ENCODE measurements at regions not wholly inside any gene's neighbourhood (a gene's known extent, or its start where the extent isn't known, plus 50 kb on each side); places are given as distances from the start of the nearest gene placed in this dataset.
A peak's percentile ranks its signal among the peaks of the same experiment; 100 is the strongest.

DNA sequence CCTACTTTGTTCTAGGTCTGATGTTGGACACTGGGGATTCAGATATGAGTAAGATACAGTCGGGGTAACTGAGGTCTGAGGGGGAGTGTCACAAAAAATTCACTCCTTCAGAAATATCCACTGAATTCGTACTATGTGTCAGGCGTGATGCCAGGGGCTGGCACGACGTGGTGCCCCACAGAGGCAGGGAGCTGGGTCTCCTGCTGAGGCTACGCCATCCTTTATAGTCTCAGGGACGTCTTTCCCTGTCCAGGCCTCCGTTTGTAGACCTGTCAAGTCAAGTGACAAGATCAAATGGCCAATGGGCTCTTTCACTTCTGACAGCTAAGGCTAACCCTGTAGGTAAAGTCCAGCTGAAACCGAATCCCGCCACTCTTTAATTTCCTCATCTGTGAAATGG is 118.8 kb upstream of the SMIM23 start:
- Histone ChIP-seq H3K4me1 (ENCODE audit: control insufficient read depth in 2 of 3, insufficient read depth in 2 of 3, low read depth in 1 of 3, low read length in 3 of 3) (no peaks in the 10 kb centered on the region), H3K9me3 (ENCODE audit: control insufficient read depth in 2 of 3, insufficient read depth in 1 of 3, low read length in 3 of 3) (no peaks in the 10 kb centered on the region), H3K4me3 (ENCODE audit: low read length in 3 of 3) (no peak overlapping the region), H3K27ac (ENCODE audit: low read depth in 2 of 2, low read length in 2 of 2) (no peak overlapping the region), H3K36me3 (ENCODE audit: control insufficient read depth in 2 of 3, insufficient read depth in 3 of 3, low read length in 3 of 3) (no peaks in the 10 kb centered on the region), H3K27me3 (ENCODE audit: control insufficient read depth, insufficient read depth, low read length) (no peaks in the 10 kb centered on the region), H3K9ac (ENCODE audit: low read length in 3 of 3) (no peak overlapping the region)
- no peak for FAIRE-seq
- TF ChIP-seq, protein P1, sequence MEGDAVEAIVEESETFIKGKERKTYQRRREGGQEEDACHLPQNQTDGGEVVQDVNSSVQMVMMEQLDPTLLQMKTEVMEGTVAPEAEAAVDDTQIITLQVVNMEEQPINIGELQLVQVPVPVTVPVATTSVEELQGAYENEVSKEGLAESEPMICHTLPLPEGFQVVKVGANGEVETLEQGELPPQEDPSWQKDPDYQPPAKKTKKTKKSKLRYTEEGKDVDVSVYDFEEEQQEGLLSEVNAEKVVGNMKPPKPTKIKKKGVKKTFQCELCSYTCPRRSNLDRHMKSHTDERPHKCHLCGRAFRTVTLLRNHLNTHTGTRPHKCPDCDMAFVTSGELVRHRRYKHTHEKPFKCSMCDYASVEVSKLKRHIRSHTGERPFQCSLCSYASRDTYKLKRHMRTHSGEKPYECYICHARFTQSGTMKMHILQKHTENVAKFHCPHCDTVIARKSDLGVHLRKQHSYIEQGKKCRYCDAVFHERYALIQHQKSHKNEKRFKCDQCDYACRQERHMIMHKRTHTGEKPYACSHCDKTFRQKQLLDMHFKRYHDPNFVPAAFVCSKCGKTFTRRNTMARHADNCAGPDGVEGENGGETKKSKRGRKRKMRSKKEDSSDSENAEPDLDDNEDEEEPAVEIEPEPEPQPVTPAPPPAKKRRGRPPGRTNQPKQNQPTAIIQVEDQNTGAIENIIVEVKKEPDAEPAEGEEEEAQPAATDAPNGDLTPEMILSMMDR (IDR thresholded peaks at IDR 0.05; ENCODE audit: borderline replicate concordance, extremely low read depth, insufficient read depth), result no peak
- no peak for DNase-seq
- intact Hi-C loops (cut with DNase I), result no loop called here

DNA sequence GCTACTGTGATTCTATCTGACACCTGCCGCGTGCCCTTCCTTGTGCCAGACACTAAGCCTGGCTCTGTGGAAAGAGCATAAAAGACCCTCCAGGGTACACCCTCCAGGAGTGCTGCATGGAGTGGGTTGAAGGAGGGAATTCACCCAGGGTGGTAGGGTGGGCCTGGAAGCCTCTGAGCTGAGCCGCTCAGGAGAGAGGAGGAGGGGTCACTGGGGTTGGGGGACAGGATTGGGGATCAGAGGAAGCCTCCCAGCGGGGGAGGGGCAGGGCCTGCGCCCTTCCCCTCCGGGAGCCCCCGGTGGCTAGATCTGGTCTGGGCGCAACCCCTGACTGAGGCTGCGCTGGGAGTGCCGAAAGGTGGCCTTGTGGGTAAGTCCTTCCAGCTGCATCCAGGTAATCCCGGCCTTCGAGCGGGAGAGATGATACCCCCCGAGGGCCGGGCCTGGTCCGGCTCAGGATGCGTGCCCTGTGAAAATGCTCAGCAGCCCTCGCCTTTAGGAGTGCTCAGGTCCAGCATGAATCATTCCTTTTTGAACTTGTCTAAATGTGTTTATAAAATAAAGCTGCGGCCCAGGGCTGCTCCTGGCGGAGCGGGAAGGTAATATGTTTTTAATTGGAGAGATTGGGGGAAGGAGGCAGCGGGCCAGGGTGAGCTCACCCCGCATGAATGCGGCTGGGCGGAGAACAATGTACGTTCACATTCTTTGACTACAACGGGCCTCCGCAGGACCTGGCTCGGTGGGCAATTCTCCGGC is 118.1 kb upstream of the SMIM23 start:
- intact Hi-C loops (cut with DNase I), result no loop called here
- Histone ChIP-seq H3K9ac (ENCODE audit: low read length in 3 of 3) (no peak overlapping the region), H3K36me3 (ENCODE audit: control insufficient read depth in 2 of 3, insufficient read depth in 3 of 3, low read length in 3 of 3) (no peaks in the 10 kb centered on the region), H3K4me1 (ENCODE audit: control insufficient read depth in 2 of 3, insufficient read depth in 2 of 3, low read depth in 1 of 3, low read length in 3 of 3) (no peaks in the 10 kb centered on the region), H3K4me3 (ENCODE audit: low read length in 3 of 3) (no peak overlapping the region), H3K9me3 (ENCODE audit: control insufficient read depth in 2 of 3, insufficient read depth in 1 of 3, low read length in 3 of 3) (no peaks in the 10 kb centered on the region), H3K27me3 (ENCODE audit: control insufficient read depth, insufficient read depth, low read length) (no peaks in the 10 kb centered on the region), H3K27ac (ENCODE audit: low read depth in 2 of 2, low read length in 2 of 2) (no peak overlapping the region)
- TF ChIP-seq, protein P1 (IDR thresholded peaks at IDR 0.05; ENCODE audit: borderline replicate concordance, extremely low read depth, insufficient read depth), result no peak
- FAIRE-seq (no peak), DNase-seq (peak in 4 of 5 donors; percentile 67 to 82 (median 77))

DNA sequence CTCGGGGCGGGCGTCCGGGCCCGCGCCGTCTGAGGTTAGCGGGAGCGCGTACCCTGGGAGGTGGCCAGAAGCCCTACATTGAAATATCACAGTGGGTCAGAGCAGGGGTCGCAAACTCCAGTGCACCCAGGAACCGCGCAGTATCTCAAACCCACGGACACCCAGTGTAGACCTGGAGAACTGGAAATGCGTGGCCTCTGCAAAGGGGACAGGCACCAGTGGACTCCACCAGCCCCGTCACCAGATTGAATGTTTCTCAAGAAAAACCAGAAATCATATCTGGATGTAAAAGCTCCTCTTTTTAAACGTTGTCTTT is 117.6 kb upstream of the SMIM23 start:
- no peak overlapping the region for H3K4me3 ChIP-seq (ENCODE audit: low read length in 3 of 3)
- H3K9me3 ChIP-seq (ENCODE audit: control insufficient read depth in 2 of 3, insufficient read depth in 1 of 3, low read length in 3 of 3), result no peaks in the 10 kb centered on the region
- no peak for DNase-seq
- no peak overlapping the region for H3K27ac ChIP-seq (ENCODE audit: low read depth in 2 of 2, low read length in 2 of 2)
- H3K27me3 ChIP-seq (ENCODE audit: control insufficient read depth, insufficient read depth, low read length), result no peaks in the 10 kb centered on the region
- TF ChIP-seq, protein P1 (IDR thresholded peaks at IDR 0.05; ENCODE audit: borderline replicate concordance, extremely low read depth, insufficient read depth), result no peak
- no peaks in the 10 kb centered on the region for H3K36me3 ChIP-seq (ENCODE audit: control insufficient read depth in 2 of 3, insufficient read depth in 3 of 3, low read length in 3 of 3)
- intact Hi-C loops (cut with DNase I), result no loop called here
- H3K4me1 ChIP-seq (ENCODE audit: control insufficient read depth in 2 of 3, insufficient read depth in 2 of 3, low read depth in 1 of 3, low read length in 3 of 3), result no peaks in the 10 kb centered on the region
- no peak for FAIRE-seq
- H3K9ac ChIP-seq (ENCODE audit: low read length in 3 of 3), result no peak overlapping the region

DNA sequence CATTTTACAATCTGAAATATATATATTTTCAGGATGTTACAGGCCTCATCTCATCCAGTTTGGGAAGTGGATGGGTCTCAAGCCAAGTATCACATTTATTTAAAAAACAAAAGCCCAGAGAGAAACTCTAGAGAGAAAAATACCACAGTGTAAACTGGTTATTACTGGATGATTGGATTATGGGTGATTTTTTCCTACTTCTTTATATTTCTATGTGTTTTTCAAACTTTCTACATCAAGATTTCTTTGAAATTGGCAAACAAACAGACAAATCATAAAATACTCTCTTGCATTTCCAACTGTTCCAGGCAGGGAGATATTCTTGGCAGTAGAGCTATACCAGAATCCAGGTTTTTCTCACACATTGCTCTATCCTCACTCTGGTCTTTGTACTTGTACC is 116.0 kb upstream of the SMIM23 start:
- H3K27me3 ChIP-seq (ENCODE audit: control insufficient read depth, insufficient read depth, low read length), result no peaks in the 10 kb centered on the region
- H3K27ac ChIP-seq (ENCODE audit: low read depth in 2 of 2, low read length in 2 of 2), result no peak overlapping the region
- H3K36me3 ChIP-seq (ENCODE audit: control insufficient read depth in 2 of 3, insufficient read depth in 3 of 3, low read length in 3 of 3), result no peaks in the 10 kb centered on the region
- DNase-seq, result no peak
- intact Hi-C loops (cut with DNase I), result no loop called here
- H3K4me1 ChIP-seq (ENCODE audit: control insufficient read depth in 2 of 3, insufficient read depth in 2 of 3, low read depth in 1 of 3, low read length in 3 of 3), result no peaks in the 10 kb centered on the region
- no peak for FAIRE-seq
- TF ChIP-seq, protein P1 (IDR thresholded peaks at IDR 0.05; ENCODE audit: borderline replicate concordance, extremely low read depth, insufficient read depth), result no peak
- no peaks in the 10 kb centered on the region for H3K9me3 ChIP-seq (ENCODE audit: control insufficient read depth in 2 of 3, insufficient read depth in 1 of 3, low read length in 3 of 3)
- H3K4me3 ChIP-seq (ENCODE audit: low read length in 3 of 3), result no peak overlapping the region
- no peak overlapping the region for H3K9ac ChIP-seq (ENCODE audit: low read length in 3 of 3)
